ENCODE measurements at regions not wholly inside any gene's neighbourhood (a gene's known extent, or its start where the extent isn't known, plus 50 kb on each side); places are given as distances from the start of the nearest gene placed in this dataset.

GRCh38 chr4:149870008-149870407 lies 54.4 kb upstream of the IQCM start:
- TF ChIP-seq CTCF (IDR thresholded peaks at IDR 0.05; ENCODE audit: low read depth, low read length): no peak
- H3K4me3 ChIP-seq (ENCODE audit: low read depth, low read length): no peak overlapping the region

GRCh38 chr4:149881744-149882143 lies 66.1 kb upstream of the IQCM start:
- TF ChIP-seq CTCF (IDR thresholded peaks at IDR 0.05; ENCODE audit: low read depth, low read length): no peak
- no peak overlapping the region for H3K4me3 ChIP-seq (ENCODE audit: low read depth, low read length)

GRCh38 chr4:149882251-149882650 lies 66.6 kb upstream of the IQCM start:
- no peak for TF ChIP-seq CTCF (IDR thresholded peaks at IDR 0.05; ENCODE audit: low read depth, low read length)
- H3K4me3 ChIP-seq (ENCODE audit: low read depth, low read length): no peak overlapping the region

- TF ChIP-seq CTCF (IDR thresholded peaks at IDR 0.05; ENCODE audit: low read depth, low read length): no peak
- no peak overlapping the region for H3K4me3 ChIP-seq (ENCODE audit: low read depth, low read length)
Observed at GRCh38 chr4:149884046-149884445, 68.4 kb upstream of the IQCM start.

GRCh38 chr4:149884529-149885181 lies 69.0 kb upstream of the IQCM start:
- H3K4me3 ChIP-seq (ENCODE audit: low read depth, low read length): no peak overlapping the region
- TF ChIP-seq CTCF (IDR thresholded peaks at IDR 0.05; ENCODE audit: low read depth, low read length): no peak

GRCh38 chr4:149885896-149886295 lies 70.3 kb upstream of the IQCM start:
- no peak overlapping the region for H3K4me3 ChIP-seq (ENCODE audit: low read depth, low read length)
- no peak for TF ChIP-seq CTCF (IDR thresholded peaks at IDR 0.05; ENCODE audit: low read depth, low read length)

- no peak for TF ChIP-seq CTCF (IDR thresholded peaks at IDR 0.05; ENCODE audit: low read depth, low read length)
Observed at GRCh38 chr4:149886786-149887490, 71.3 kb upstream of the IQCM start.

More at GRCh38 chr4:149886786-149887490, 71.3 kb upstream of the IQCM start:
- no peak overlapping the region for H3K4me3 ChIP-seq (ENCODE audit: low read depth, low read length)
